Tibial nerve (tissue), 3 donors: ENCODE measurements at regions not wholly inside any gene's neighbourhood (a gene's known extent, or its start where the extent isn't known, plus 50 kb on each side); places are given as distances from the start of the nearest gene placed in this dataset.

Source experiments
- POLR2A ChIP-seq, 2 donors: fragments of 450-650 bp; IDR thresholded peaks; one replicate each; pipeline ENCODE4 v1.6.1; 2017; ENCODE audit warnings: antibody characterized with exemption in 2 of 2, mild to moderate bottlenecking in 2 of 2, moderate library complexity in 2 of 2
- TF ChIP-seq, protein P1 (sequence below), 5 experiments: fragments of 200-600 bp in 3 of 5; fragments of 450-650 bp in 2 of 5; sonication (generic) in 3 of 5; IDR thresholded peaks; one replicate each; pipeline ENCODE4 v1.5.1; 2016 to 2019; ENCODE audit warnings: antibody characterized with exemption in 5 of 5, mild to moderate bottlenecking in 3 of 5, moderate library complexity in 2 of 5

DNA sequence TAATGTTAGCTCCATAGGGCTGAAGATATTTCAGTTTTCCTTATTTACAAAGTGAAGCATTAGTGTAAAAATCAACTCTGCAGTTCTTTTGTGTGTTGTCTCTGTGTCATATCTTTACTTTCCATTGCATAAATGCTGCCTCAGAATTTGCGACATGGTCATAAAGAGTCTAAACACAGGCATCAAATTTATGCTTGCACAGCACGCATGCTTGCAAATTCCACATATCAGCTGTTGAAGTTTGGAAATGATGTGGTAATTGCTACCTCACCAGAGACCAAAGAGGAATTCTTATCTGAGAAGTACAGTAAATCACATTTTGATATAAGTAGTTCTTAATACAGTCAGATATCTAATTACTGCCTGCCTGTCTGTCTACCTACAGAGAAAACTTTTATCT lies 348.2 kb upstream of the GRM3 start:
- TF ChIP-seq, protein P1, sequence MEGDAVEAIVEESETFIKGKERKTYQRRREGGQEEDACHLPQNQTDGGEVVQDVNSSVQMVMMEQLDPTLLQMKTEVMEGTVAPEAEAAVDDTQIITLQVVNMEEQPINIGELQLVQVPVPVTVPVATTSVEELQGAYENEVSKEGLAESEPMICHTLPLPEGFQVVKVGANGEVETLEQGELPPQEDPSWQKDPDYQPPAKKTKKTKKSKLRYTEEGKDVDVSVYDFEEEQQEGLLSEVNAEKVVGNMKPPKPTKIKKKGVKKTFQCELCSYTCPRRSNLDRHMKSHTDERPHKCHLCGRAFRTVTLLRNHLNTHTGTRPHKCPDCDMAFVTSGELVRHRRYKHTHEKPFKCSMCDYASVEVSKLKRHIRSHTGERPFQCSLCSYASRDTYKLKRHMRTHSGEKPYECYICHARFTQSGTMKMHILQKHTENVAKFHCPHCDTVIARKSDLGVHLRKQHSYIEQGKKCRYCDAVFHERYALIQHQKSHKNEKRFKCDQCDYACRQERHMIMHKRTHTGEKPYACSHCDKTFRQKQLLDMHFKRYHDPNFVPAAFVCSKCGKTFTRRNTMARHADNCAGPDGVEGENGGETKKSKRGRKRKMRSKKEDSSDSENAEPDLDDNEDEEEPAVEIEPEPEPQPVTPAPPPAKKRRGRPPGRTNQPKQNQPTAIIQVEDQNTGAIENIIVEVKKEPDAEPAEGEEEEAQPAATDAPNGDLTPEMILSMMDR (IDR thresholded peaks at IDR 0.05), result no peak
- no peak for TF ChIP-seq POLR2A (IDR thresholded peaks at IDR 0.05)
